ENCODE measurements at regions not wholly inside any gene's neighbourhood (a gene's known extent, or its start where the extent isn't known, plus 50 kb on each side); places are given as distances from the start of the nearest gene placed in this dataset.

DNA sequence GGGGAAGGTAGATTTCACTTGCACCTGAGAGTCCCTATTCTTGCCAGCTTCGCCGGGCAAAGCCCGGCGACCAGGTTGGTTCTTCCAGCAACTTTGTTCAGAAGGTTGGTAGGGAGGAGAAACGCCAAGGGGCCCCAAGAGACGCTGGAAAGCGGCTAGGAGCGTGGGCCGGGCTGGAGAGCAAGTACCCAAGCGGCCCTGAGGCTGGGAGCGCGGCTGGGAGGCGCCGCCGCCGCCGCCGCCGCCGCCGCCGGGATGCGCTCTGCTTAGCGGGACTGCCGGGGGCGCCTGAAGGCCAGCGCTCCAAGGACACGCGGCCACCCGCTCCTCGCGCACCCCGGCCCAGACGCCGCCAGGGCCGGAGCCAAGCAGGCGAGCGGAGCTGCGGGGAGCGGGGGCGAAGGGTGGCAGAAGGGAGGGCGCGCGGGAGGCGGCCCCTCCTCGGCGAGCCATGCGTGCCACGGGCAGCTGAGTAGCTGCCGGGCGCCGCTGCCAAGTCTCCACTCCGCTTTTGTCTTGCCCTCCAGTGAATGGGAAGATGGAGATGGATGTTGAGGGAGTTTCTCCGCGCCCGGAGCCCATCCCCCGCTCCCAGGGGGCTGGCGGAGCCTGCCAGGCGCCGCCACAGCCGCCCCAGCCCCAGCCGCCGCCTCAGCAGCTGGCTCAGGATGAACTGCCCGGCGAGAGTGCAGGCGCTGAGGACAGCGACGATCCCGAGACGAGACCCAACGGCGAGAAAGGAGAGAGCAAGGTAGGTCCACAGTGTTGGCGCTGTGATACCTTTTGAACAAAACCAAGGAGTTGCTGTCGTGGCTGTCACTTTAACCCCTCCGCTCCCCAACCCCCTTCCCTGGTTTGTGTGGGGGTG lies 227.4 kb upstream of the AZI2 start:
- no peak overlapping the region for H3K4me3 ChIP-seq (ENCODE audit: low read depth, low read length)
- no peak for DNase-seq (ENCODE audit: low read depth)
- TF ChIP-seq, protein P1, sequence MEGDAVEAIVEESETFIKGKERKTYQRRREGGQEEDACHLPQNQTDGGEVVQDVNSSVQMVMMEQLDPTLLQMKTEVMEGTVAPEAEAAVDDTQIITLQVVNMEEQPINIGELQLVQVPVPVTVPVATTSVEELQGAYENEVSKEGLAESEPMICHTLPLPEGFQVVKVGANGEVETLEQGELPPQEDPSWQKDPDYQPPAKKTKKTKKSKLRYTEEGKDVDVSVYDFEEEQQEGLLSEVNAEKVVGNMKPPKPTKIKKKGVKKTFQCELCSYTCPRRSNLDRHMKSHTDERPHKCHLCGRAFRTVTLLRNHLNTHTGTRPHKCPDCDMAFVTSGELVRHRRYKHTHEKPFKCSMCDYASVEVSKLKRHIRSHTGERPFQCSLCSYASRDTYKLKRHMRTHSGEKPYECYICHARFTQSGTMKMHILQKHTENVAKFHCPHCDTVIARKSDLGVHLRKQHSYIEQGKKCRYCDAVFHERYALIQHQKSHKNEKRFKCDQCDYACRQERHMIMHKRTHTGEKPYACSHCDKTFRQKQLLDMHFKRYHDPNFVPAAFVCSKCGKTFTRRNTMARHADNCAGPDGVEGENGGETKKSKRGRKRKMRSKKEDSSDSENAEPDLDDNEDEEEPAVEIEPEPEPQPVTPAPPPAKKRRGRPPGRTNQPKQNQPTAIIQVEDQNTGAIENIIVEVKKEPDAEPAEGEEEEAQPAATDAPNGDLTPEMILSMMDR (IDR thresholded peaks at IDR 0.05; ENCODE audit: low read depth, low read length) = no peak
- TF ChIP-seq, protein P2, sequence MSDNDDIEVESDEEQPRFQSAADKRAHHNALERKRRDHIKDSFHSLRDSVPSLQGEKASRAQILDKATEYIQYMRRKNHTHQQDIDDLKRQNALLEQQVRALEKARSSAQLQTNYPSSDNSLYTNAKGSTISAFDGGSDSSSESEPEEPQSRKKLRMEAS (IDR thresholded peaks at IDR 0.05; ENCODE audit: low read depth, low read length) = no peak
- no peak for TF ChIP-seq MYC (IDR thresholded peaks at IDR 0.05; ENCODE audit: low read depth, low read length)
- no peak for TF ChIP-seq POLR2A (IDR thresholded peaks at IDR 0.05; ENCODE audit: extremely low read depth, insufficient read length)

DNA sequence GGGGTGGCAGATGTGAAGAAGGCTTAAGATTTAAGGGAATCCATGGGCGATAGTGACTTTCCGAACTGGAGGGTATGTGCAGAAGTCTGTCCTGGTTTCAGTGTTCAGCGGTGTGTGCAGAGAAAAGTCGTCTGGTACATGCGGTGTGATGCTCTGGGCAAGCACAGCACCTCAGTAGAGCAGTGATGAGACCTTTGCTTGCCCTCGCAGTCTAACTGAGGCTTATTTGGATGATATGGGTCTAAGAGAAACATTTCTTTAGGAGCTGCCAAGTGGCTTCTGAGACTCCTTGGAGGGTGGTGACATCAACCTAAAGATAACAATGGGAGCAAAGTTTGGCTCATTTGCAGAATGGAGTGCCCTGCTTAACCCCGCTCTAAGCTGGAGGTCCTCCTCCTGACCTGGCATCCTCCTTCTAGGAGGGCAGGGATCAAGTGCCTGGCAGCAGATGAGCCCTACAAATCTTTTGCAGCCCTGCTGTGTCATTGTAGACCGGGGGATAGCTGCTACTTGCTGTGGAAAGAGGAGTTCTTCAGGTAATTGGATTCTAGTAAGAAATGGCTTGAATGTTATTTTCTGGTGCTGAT lies 228.1 kb upstream of the AZI2 start:
- no peak for DNase-seq (ENCODE audit: low read depth)
- TF ChIP-seq, protein P2 (IDR thresholded peaks at IDR 0.05; ENCODE audit: low read depth, low read length) = no peak
- no peak for TF ChIP-seq MYC (IDR thresholded peaks at IDR 0.05; ENCODE audit: low read depth, low read length)
- no peak for TF ChIP-seq POLR2A (IDR thresholded peaks at IDR 0.05; ENCODE audit: extremely low read depth, insufficient read length)
- TF ChIP-seq, protein P1 (IDR thresholded peaks at IDR 0.05; ENCODE audit: low read depth, low read length) = no peak
- no peak overlapping the region for H3K4me3 ChIP-seq (ENCODE audit: low read depth, low read length)

DNA sequence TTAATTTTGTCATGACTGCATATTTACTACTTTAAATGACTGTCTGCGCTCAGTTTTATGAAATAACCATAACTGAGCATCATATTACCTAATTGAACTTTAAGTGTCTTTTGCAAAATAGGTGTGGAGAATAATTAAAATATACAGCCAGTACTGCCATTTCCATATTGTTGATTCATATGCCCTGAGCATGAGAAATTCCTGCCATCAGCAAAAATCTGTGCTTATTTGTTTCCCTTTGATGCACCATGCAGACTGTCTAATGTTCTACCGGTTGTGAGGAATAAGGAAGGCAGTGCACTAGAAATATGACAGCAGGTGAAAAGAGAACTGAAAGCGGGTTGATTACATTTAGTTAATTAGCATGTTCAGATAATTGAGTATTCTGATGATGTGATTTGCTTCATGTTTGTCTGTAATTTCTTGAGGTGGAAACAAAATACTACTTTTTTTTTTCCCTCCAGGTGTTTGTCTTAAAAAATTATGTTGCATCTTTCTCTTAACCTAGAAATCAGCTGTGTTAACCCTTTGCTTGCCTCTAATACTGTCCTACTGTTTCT lies 229.4 kb upstream of the AZI2 start:
- no peak overlapping the region for H3K4me3 ChIP-seq (ENCODE audit: low read depth, low read length)
- TF ChIP-seq, protein P2 (IDR thresholded peaks at IDR 0.05; ENCODE audit: low read depth, low read length) = no peak
- TF ChIP-seq POLR2A (IDR thresholded peaks at IDR 0.05; ENCODE audit: extremely low read depth, insufficient read length) (no peak), MYC (IDR thresholded peaks at IDR 0.05; ENCODE audit: low read depth, low read length) (no peak)
- TF ChIP-seq, protein P1 (IDR thresholded peaks at IDR 0.05; ENCODE audit: low read depth, low read length) = no peak
- DNase-seq (ENCODE audit: low read depth) = no peak

DNA sequence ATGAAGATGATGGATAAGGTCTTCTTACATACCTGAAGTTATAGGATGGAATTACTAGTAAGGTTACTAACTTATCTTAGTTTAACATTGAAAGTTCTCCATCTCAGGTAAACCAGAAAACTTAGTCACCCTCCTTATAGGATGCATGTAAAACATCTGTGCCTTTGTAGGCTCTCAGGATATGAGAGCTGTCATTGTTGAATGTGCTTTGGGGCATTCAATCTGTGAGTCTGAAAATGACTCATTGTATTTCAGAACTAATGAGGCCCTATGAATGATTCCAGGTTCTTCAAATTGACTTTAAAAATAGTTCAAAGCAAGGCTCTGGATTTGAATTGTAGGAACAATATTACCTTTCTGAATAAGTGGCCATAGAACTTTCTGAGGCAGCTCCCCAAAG lies 237.7 kb upstream of the AZI2 start:
- no peak overlapping the region for H3K4me3 ChIP-seq (ENCODE audit: low read depth, low read length)
- DNase-seq (ENCODE audit: low read depth) = no peak
- TF ChIP-seq MYC (IDR thresholded peaks at IDR 0.05; ENCODE audit: low read depth, low read length) = no peak
- TF ChIP-seq, protein P2 (IDR thresholded peaks at IDR 0.05; ENCODE audit: low read depth, low read length) = no peak
- TF ChIP-seq POLR2A (IDR thresholded peaks at IDR 0.05; ENCODE audit: extremely low read depth, insufficient read length) = no peak
- TF ChIP-seq, protein P1 (IDR thresholded peaks at IDR 0.05; ENCODE audit: low read depth, low read length) = no peak

DNA sequence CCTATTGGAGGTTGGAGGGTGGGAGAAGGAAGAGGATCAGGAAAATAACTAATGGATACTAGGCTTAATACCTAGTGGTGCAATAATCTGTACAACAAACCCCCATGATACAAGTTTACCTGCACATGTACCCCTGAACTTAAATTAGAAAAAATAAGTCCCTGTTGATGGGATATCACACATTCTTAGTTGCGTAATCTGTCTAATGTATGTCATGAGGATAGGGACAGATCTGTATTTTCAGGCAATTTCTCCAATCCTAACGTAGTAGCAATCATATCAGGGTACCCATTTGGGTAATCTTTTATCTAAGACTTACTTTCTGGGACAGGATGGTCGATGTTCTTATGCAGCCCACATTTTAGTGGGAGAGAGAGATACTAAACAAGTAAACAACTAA lies 239.1 kb upstream of the AZI2 start:
- TF ChIP-seq, protein P1 (IDR thresholded peaks at IDR 0.05; ENCODE audit: low read depth, low read length) = no peak
- TF ChIP-seq MYC (IDR thresholded peaks at IDR 0.05; ENCODE audit: low read depth, low read length) (no peak), POLR2A (IDR thresholded peaks at IDR 0.05; ENCODE audit: extremely low read depth, insufficient read length) (no peak)
- TF ChIP-seq, protein P2 (IDR thresholded peaks at IDR 0.05; ENCODE audit: low read depth, low read length) = no peak
- DNase-seq (ENCODE audit: low read depth) = no peak
- no peak overlapping the region for H3K4me3 ChIP-seq (ENCODE audit: low read depth, low read length)
